ENCODE measurements at regions not wholly inside any gene's neighbourhood (a gene's known extent, or its start where the extent isn't known, plus 50 kb on each side); places are given as distances from the start of the nearest gene placed in this dataset.
A peak's percentile ranks its signal among the peaks of the same experiment; 100 is the strongest.

- DNase-seq = no peak
Measured at GRCh38 chr6:105807905-105808304, 278.2 kb upstream of the PRDM1 start.

- DNase-seq = no peak
Measured at GRCh38 chr6:105806486-105806920, 279.6 kb upstream of the PRDM1 start.

- no peak for DNase-seq
Measured at GRCh38 chr6:105805501-105806023, 280.6 kb upstream of the PRDM1 start.

GRCh38 chr6:105804424-105804823, 281.7 kb upstream of the PRDM1 start:
- DNase-seq = no peak

- no peak for DNase-seq
Measured at GRCh38 chr6:105804000-105804399, 282.1 kb upstream of the PRDM1 start.

- no peak for DNase-seq
Measured at GRCh38 chr6:105803442-105803841, 282.7 kb upstream of the PRDM1 start.

GRCh38 chr6:105802703-105803102, 283.4 kb upstream of the PRDM1 start:
- DNase-seq = no peak

- no peak for DNase-seq
Measured at GRCh38 chr6:105800871-105801270, 285.3 kb upstream of the PRDM1 start.

- no peak for DNase-seq
Measured at GRCh38 chr6:105800398-105800797, 285.7 kb upstream of the PRDM1 start.

GRCh38 chr6:105799056-105799455, 287.1 kb upstream of the PRDM1 start:
- no peak for DNase-seq

- no peak for DNase-seq
Measured at GRCh38 chr6:105797983-105798453, 288.1 kb upstream of the PRDM1 start.

GRCh38 chr6:105797286-105797979, 288.7 kb upstream of the PRDM1 start:
- no peak for DNase-seq

GRCh38 chr6:105795913-105796517, 290.1 kb upstream of the PRDM1 start:
- DNase-seq = no peak

GRCh38 chr6:105795366-105795765, 290.8 kb upstream of the PRDM1 start:
- DNase-seq = no peak

GRCh38 chr6:105794870-105795269, 291.3 kb upstream of the PRDM1 start:
- no peak for DNase-seq

- DNase-seq = no peak
Measured at GRCh38 chr6:105794239-105794638, 291.9 kb upstream of the PRDM1 start.

- peak; percentile 37 for DNase-seq
Measured at GRCh38 chr6:105793130-105793529, 293.0 kb upstream of the PRDM1 start.

GRCh38 chr6:105791583-105792318, 294.4 kb upstream of the PRDM1 start:
- DNase-seq = no peak

- no peak for DNase-seq
Measured at GRCh38 chr6:105791179-105791578, 295.0 kb upstream of the PRDM1 start.

GRCh38 chr6:105790635-105791034, 295.5 kb upstream of the PRDM1 start:
- DNase-seq = no peak

GRCh38 chr6:105789935-105790334, 296.2 kb upstream of the PRDM1 start:
- no peak for DNase-seq

- no peak for DNase-seq
Measured at GRCh38 chr6:105787747-105788146, 298.4 kb upstream of the PRDM1 start.

GRCh38 chr6:105786890-105787655, 299.1 kb upstream of the PRDM1 start:
- DNase-seq = no peak
